HG03442 (cell line): ENCODE measurements at regions not wholly inside any gene's neighbourhood (a gene's known extent, or its start where the extent isn't known, plus 50 kb on each side); places are given as distances from the start of the nearest gene placed in this dataset.
"Not testable (repeated sequence)": the region's sequence is repeated elsewhere in the genome, so short reads cannot be mapped to it uniquely, and the experiment has no call there.

Experiments
- ATAC-seq: cut with Tn5 transposase; IDR thresholded peaks from one replicate; pipeline ENCODE4 v1.9.1; 2021; ENCODE audit warnings: mild to moderate bottlenecking, moderate library complexity; ENCODE audit not compliant: unreplicated experiment

DNA sequence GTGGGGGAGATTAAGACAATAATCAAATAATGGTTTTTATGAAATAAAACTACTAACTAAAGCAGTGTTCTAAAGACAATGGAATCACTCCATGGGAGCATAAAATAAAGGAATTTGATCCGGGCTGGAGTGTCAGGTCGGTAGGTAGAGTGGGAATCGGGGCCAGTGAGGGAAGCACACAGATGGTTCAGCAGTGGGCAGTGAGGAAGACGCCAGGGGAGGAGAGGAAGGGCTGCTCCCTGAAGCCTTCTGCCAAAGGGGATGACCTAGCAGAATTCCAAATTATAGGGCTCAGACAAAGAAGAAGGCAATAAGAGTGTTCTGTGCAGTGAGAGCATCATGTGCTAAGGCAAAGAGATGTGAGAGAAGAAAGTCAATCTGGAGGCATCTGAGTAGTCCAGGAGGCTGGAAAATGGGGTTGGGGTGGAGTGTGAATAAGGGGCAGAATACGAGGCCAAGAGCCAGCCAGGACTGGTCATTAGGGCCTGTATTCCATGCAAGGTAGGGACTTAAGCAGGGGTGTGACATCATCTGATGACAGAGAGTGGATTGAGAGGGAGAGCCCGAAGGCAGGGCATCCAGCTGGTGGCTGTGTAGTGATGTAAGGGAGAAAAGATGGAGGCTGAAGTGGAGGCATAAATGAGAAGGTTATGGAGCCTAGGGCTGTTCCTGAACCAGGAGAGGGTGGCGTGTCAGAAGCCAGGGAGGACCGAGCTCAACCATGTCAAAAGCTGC, 137.6 kb downstream of the COPRS start:
- ATAC-seq, result no peak

DNA sequence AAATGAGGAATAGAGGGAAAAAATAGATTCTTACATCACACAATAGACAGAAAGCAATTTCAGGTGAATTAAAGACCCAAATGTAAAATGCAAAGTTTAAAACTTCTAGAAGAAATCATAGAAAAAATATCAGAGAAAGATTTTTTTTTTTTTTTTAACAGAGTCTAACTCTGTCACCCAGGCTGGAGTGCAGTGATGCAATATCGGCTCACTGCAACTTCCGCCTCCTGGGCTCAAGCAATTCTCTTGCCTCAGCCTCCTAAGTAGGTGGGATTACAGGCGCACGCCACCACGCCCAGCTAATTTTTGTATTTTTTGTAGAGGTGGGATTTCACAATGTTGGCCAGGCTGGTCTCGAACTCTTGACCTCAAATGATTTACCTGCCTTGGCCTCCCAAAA, 141.8 kb downstream of the COPRS start:
- not testable (repeated sequence) for ATAC-seq

DNA sequence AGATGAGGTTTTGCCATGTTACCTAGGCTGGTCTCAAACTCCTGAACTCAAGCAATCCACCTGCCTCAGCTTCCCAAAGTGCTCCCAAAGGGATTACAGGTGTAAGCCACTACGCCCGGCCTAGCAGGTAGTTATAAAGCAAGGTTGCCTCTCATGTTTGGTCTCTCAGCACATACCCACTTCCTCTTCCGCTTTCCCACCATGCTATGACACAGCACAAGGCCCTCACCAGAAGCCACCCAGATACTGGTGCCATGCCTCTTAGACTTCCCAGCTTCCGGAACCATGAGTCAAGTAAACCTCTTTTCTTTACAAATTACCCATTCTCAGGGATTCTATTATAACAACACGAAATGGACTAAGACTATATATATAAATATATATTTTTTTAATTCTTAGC, 143.6 kb downstream of the COPRS start:
- no peak for ATAC-seq

DNA sequence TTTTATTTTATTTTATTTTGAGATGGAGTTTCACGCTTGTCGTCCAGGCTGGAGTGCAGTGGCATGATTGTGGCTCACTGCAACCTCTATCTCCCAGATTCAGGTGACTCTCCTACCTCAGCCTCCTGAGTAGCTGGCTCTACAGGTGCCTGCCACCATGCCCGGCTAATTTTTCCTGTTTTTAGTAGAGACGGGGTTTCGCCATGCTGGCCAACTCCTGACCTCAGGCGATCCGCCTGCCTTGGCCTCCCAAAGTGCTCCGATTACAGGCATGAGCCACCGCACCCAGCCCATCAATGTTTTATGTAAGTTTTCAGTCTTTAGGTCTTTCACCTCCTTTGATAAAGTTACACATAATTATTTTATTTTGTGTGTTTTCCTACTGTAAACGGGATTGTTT, 154.6 kb downstream of the COPRS start:
- no peak for ATAC-seq

GRCh38 chr17:31702041-31702440, 157.0 kb downstream of the COPRS start:
- ATAC-seq, result no peak

GRCh38 chr17:31700973-31701372, 158.1 kb downstream of the COPRS start:
- no peak for ATAC-seq

DNA sequence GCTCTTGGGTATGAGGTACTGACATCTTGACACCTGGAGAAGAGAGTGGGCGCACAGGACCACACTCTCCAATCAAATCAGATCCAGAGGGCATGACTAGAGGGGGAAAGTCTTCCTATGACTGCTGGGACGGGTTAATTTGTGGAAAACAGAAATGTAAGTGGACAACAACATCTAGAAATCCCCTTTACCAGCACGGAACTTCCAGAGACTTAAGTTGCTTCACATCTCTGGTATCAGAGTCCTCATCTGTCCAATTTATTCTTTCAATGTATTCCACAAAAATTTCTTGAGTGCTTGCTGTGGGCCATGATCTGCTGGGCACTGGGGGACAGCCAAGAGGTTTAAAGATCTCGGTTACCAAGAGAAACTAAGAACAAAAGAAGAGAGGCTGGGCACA, 159.2 kb downstream of the COPRS start:
- no peak for ATAC-seq

- no peak for ATAC-seq
Observed at GRCh38 chr17:31699281-31699680, 159.8 kb downstream of the COPRS start.

DNA sequence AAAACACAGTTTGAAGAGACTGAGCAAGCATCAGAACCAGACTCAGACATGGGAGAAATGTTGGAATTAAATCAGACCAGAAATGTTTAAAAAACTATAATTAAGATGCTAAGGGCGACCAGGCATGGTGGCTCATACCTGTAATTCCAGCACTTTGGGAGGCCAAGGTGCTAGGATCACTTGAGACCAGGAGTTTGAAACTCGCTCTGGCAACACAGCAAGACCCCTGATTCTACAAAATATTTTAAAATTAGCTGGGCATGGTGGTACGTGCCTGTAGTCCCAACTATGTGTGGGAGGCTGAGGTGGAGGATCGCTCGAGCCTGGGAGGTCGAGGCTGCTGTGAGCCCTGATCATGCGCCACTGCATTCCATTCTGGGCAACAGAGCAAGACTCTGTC, 160.3 kb downstream of the COPRS start:
- ATAC-seq, result no peak

DNA sequence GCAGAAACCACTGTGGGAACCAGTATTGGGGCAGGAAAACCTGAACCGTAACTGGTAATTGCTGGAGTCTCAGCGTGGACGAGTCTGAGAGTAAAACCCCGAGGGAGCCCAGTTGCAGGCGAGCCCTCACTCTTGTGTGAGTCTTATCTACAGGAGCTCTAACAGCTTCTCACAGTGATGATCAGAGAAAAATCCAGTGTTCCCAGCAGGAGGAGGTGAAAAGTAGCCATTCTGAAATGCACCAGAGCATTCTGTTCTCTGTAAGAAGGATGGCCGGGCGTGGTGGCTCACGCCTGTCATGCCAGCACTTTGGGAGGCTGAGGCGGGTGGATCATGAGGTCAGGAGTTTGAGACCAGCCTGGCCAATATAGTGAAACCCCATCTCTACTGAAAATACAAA, 161.2 kb downstream of the COPRS start:
- no peak for ATAC-seq

DNA sequence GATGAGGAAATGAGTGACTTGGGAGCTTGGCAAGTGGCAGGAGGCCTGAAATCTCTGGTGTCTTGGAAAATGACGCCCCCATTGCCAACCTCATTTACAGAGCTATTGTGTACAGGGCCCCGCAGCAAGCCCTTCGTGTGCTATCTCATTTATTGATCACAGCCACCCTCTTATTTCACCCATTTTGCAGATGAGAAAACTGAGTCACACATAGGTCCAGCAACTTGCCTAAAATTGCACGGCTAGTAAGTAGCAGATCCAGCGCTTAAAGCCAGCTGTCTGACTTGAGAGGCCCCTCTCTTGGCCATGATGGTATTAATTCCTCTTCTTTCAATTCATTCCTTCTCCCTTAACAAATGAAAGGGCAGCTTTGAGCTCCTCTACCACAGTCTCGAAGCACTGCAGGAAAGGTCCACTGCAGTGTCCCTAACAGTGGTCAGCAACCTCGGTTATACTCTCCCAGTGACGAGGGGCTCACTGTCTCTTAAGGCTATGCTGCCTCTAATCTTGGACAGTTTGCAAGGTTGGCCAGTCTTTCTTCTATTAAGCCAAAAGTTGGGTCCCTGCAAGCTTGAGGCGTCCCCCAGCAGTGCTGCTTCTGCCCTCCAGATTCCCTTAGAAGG, 162.2 kb downstream of the COPRS start:
- ATAC-seq, result no peak

DNA sequence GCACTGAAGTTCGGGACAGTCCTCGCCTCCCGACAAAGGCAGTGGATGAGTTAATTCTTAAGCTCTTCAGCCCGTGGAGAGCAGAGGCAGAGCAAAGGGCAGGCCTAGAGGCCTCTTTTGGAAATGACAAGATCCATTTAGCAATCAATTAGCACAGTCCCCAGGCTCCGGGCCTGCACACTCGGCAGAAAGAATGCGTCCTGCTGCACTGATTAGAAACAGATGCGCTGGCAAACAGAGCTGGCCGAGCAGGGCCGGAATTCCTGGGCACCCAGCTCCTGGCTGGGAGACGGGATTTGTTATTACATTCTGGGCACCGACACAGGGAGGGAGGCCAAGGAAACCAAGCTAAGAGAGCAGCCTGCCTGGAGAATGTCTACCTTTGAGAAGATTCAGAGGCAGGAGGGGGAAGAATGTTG, 162.9 kb downstream of the COPRS start:
- ATAC-seq, result no peak

- ATAC-seq, result no peak
Observed at GRCh38 chr17:31695456-31696090, 163.5 kb downstream of the COPRS start.

DNA sequence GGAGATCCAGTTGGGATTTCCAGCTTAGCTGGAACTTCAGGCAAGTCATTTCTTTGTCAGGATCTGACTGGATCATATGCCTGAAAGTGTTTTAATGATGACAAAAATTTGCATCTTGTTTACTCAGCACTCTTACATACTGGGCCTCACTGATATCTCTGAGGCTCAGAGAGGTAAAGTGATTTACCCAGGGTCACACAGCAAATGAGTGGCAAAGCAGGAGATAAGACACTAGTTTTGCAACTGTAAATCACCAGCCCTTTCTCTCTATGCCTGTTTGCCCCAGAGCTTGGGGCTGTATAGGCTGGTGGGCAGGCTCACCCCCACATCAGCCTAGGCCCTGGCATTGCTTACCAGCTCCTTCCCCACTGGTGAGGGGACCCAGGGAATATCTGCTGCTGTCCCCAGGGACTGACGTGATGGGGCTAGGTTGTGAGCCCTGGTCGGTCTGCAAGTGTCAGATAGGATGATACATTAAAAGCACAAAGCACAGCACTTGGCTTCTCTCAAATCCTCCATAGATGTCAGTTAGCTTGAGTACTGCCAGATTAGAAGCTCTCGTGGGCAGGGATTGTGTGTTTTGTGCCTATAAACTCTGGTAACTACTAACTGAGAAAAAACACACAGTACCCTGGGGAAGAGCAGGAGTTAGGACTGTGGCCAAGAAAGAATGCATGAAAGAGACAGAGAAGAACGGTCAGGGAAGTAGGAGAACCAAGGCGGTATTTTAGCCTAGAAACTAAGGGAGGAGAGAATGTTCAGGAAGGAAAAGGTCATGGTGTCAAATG, 165.4 kb downstream of the COPRS start:
- no peak for ATAC-seq

DNA sequence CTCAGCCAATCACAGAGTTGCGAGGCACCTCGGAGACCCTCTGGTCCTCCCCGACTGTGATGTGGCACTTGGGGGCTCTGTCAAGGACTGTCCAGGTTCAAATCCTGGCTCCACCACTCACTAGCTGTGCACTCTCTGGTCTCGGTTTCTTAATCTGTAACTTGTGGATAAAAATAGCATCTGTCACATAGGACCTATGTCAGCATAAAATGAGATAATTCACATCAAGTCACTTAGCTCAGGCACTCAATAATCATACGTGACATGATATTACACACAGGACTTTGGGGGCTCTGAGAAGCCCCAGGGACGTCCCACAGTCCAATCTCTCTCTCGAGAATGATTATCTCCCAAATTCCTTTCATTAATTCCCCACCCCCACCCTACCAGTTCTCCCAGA, 166.4 kb downstream of the COPRS start:
- no peak for ATAC-seq

DNA sequence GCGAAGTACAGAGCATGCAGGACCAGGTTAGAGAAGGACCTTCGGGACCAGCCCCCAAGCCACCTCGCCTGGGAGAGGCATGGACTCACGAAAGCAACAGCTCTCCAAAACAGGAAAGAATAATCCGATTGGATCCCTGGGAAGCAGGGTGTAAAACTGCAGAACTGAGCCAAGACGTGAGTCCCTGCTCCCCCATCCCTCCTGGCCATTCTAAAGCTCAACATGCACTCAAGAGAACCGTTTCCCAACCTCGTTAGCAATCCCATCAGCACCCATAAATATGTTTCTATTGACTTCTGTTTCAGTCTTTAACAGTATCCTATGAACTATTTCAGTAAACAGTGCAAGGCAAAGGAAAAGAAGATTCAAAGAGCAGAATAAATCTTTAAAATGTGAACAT, 167.0 kb downstream of the COPRS start:
- no peak for ATAC-seq

- no peak for ATAC-seq
Observed at GRCh38 chr17:31691251-31691905, 167.7 kb downstream of the COPRS start.

GRCh38 chr17:31690151-31690551, 168.9 kb downstream of the COPRS start:
- ATAC-seq, result no peak

DNA sequence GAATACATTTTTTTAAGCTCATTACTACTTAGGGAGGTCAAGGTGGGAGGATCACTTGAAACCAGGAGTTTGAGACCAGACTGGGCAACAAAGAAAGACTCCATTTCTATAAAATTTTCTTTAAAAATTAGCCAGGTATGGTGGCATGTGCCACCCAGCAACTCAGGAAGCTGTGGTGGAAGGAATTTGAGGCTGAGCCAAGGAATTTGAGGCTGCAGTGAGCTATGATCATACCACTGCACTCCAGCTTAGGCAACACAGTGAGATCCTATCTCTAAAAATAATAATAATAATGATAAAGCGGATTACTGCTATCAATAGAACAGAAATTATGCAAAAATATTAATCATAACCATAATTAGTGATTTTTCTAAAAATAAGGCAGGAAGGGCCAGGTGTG, 170.3 kb downstream of the COPRS start:
- ATAC-seq, result no peak

GRCh38 chr17:31687505-31688126, 171.4 kb downstream of the COPRS start:
- no peak for ATAC-seq

GRCh38 chr17:31686495-31686894, 172.5 kb downstream of the COPRS start:
- no peak for ATAC-seq
